DMS 273 (cell line): ENCODE measurements at regions not wholly inside any gene's neighbourhood (a gene's known extent, or its start where the extent isn't known, plus 50 kb on each side); places are given as distances from the start of the nearest gene placed in this dataset.
"Not testable (repeated sequence)": the region's sequence is repeated elsewhere in the genome, so short reads cannot be mapped to it uniquely, and the experiment has no call there.

Experiments used
- DNase-seq: peaks from one replicate; lab custom pipeline; 2025; ENCODE audit not compliant: unreplicated experiment; lab: John Stamatoyannopoulos, UW

DNA sequence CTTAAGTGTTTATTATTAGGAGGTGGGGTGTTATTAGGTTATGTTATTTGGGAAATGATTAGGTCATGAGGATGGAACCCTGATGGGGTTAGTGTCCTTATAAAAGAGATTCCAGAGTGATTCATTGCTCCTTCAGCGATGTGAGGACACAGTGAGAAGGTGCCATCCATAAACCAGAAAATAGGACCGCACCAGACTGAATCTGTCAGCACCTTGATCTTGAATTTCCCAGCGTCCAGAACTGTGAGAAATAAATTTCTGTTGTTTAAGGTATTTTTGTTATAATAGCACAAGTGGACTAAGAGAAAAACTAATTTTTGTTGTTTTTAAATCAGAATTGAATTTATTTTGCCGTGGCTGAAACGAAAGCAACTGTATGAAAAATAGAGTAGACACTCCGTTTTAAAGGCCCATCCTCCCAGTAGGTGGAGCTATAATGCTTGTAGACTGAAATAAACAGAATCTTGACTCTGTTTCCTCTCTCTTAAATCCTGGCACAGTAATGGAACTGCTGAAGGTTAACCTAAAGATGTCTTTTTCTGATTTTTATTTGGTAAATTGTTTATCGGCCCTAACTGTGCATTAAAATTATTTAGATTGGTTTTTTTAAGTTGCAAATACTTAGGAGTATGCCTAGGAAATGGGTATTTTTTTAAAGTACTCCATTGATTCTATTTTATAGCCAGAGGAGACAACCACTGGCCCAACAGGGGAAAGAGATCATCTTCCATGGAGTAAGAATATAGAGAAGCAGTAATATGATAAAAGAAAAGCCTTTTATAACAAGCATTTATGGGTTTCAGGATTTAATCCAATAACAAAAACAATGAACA, 133.2 kb upstream of the ADAMTS3 start:
- DNase-seq = peak; percentile 55

DNA sequence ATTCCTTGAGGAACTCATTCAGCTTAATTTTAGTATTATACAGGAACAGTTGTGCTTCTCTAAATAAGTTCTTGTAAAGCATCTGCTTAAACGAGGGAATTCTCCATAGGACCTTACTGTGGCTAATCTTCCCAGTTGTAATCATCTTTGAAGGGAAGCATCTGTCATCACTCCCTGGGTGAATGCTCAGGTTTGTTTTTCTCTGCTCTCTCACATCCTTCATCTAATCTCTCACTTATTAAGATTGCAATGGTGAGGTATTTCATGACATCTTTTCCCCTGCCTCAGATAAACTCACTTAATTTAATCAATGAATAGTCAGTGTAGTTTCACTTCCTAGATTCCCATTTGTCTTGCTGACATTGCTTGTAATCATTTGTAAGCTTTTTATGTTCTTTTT, 121.8 kb upstream of the ADAMTS3 start:
- DNase-seq = no peak

DNA sequence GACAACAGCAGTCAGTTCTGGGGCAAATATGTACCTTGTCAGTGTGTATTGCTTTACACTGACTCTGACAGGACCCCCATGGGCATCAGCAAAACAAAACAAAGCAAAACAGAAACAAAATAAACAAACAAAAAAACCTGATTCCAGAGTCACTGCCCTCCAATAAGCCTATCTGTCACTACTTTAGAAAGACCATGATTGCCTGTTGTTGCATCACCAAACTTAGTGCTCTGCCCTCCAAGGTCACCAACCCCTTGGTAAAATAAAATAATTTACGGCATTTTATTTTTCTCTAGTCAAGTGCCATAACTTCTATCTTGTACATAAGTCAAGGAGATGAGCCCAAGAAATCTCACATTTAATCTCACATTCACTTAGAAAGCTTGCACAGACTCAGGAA, 120.9 kb upstream of the ADAMTS3 start:
- DNase-seq = no peak

DNA sequence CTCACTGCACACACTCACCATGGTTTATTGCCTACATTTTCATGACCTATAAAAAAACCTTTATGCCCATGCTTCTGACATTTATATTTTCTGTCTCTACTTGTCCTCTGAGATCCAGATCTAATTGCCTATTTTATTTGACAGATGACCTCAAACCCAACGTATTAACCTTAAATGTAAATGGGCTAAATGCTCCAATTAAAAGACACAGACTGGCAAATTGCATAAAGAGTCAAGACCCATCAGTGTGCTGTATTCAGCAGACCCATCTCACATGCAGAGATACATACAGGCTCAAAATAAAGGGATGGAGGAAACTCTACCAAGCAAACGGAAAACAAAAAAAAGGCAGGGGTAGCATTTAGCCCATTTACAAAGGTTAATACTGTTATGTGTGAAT, 117.4 kb upstream of the ADAMTS3 start:
- not testable (repeated sequence) for DNase-seq

DNA sequence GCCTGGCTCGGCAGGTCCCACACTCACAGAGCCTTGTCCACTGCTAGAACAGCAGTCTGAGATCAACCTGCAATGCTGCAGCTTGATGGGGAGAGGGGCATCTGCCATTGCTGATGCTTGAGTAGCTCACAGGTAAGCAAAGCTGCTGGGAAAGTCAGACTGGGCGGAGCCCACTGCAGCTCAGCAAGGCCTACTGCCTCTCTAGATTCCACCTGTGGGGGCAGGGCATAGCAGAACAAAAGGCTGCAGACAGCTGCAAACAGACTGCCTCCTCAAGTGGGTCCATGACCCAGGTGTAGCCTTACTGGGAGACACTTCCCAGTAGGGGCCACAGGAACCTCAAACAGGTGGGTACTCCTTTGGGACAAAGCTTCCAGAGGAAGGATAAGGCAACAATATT, 110.6 kb upstream of the ADAMTS3 start:
- no peak for DNase-seq

DNA sequence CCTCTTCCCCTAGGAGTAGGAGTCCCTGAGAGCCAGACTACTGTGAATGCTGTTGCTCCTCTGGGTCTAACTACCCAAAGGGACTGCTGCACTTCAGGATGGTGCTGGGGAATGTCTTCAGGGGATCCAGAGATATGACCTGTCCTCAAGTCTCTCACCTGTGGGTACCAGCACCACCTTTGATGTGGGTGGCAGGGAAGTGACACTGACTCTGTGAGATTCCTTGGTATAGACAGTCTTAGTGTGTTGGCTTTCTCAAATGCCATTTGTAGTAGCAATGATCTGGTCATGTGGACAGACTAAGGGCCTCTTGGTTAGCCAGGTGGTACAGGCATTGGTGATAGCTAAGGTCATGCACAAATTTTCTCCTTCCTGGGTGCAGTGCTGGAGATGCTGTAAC, 108.9 kb upstream of the ADAMTS3 start:
- no peak for DNase-seq

DNA sequence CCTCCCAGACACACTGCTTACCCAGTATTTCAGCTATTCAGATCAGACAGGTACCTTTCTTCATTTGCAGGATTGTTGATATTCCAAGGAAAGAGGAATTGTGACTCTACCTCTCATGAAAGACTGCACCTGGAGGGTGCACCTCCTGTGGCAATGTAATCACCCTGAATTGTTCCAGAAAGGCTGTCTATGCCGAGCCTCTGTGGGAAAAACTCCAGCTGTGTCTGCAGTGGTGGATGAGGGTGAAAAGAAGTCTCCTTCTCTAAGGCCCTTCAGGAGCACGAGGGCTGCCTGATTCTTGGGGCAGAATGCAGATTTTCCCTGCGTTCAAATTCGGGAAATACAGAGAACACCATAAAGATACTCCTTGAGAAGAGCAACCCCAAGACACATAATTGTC, 108.2 kb upstream of the ADAMTS3 start:
- DNase-seq = no peak

DNA sequence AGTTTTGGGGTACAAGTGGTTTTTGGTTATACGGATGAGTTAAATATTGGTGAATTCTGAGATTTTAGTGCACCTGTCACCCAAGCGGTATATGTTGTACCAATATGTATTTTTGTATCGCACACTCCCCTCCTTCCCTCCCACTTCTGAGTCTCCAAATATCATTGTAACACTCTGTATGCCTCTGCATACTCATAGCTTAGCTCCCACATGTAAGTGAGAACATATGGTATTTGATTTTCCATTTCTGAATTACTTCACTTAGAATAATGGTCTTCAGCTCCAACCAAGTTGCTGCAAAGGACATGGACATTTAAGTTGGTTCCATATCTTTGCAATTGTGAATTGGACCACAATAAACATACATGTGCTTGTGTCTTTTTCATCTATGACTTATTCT, 103.0 kb upstream of the ADAMTS3 start:
- no peak for DNase-seq

DNA sequence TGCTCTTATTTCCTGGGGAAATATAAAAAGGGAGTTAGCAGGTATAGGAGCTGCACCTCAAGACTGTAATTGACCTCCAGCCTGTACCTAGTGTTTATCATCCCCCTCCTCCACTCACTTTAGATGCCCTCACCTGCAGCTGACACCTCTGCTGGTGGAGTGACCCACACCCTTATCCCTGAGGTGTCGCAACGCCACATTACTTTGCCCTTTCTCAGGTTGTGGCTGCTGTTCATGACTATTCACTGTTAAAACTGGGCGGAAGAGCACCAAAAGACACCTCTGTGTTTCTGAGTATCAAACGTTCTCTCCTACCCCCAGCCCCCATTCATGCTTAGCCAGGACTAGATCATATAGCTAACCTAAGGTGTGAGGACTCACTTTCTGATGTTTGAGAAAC, 101.5 kb upstream of the ADAMTS3 start:
- DNase-seq = no peak

DNA sequence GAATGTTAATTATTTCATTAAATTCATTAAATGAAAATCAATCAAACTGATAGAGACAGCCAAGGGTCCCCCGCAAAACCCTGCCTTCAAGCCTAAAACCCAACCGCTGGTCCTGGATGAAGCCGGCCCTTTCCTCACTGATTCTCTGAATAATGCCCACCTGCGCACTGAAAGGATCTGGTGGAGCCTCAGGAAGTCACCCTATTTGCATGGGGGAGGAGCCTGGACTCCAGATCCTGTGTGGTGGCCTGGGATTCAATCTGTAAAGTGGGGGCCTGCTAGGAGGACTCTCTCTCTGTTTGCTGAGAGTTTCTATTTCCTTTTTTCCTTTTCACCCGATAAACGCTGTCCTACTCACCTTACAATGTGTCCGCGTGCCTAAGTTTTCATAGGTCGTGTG, 97.9 kb upstream of the ADAMTS3 start:
- no peak for DNase-seq

DNA sequence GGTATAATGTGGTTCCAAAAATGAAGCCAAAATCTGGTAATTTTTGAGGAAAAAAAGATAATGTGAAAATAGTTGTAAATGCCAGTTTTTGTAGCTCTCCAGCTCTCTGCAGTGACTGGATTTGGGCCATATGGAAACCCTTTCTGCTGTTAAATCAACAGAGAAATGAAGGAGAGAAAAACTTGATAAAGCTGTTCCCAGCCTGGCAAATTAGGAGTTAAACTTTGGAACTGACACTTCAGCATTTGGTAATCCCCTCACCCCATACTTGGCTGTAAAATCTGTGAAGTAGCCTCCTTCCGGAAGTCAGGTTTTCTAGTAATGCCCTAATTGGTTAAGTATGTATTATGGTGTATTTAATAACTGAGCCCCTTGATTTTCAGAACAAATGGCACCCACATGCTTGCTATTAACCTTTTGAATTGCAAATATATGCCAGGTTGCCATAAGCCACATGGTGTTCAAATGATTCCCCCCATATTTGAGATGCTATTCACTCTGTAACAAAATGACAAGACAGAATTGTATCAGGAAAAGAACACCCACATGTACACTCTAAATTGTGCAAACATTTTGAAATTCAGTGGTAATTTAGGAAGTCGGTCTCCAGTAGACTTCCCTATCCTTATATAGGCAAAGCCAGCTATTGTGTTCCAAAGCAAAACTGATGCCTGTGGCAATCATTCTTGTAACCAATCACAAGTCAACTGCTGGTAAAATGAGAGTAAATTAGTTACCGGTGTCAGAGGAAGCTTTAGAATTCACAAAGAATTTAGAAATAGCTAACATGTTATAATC, 96.3 kb upstream of the ADAMTS3 start:
- DNase-seq = no peak

DNA sequence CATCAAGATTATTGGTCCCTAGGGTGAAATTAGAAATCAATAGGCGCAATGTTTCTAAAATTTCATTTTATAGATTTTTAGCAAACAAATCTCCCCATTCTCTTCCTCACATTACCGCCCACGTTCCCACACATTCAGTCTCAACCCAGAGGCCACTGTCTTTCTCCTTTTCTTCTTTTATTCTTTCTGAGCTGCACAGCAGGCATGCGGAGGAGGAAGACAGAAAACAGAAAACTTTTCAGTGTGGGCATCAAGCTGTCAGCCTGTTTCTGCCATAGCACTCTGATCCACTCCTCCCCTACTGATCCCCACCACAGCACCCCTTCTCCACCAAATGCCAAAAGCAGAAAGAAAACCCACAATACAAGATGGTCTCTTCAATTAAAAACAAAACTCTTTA, 94.8 kb upstream of the ADAMTS3 start:
- DNase-seq = no peak

DNA sequence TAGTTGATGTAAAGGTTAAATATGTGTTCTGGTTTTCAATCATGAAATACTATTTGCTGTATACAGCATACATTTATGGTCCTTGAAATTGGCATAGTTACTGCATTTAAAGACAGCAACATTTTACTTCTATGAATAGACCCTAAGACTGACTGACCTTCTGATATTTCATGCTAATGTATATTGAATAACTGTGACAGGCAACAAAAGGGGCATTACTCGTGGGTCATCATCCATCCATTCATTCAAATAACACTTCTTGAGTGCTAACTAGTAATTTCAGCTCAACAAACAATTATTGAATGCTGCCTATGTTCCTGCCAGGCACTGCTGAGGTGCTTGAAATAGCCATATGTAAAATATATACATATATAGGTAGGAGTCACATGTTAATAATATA, 92.8 kb upstream of the ADAMTS3 start:
- DNase-seq = no peak

DNA sequence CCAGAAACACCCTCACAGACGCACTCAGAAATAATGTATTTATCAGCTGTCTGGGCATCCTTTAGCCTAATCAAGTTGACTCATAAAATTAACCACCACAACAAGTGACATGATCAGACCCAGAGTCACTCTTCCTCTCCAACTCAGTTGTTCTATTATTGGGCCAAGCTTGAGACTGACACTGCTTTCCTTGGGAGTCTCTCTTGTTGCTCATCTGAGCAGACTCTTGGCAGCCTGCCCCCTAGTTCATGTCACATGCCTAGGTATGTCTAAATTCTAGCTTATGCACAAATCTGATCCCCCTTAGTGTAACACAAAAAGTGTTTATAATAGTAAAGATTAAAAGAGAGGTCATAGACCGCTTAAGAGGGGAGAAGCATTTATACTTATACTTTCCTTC, 72.6 kb upstream of the ADAMTS3 start:
- no peak for DNase-seq

DNA sequence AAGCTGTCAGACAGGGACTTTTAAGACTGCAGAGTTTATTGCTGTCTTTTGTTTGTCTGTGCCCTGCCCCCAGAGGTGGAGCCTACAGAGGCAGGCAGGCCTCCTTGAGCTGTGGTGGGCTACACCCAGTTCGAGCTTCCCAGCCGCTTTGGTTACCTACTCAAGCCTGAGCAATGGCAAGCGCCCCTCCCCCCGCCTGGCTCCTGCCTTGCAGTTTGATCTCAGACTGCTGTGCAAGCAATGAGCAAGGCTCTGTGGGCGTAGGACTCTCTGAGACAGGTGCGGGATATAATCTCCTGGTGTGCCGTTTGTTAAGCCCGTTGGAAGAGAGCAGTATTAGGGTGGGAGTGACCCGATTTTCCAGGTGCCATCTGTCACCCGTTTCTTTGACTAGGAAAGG, 67.8 kb upstream of the ADAMTS3 start:
- not testable (repeated sequence) for DNase-seq

DNA sequence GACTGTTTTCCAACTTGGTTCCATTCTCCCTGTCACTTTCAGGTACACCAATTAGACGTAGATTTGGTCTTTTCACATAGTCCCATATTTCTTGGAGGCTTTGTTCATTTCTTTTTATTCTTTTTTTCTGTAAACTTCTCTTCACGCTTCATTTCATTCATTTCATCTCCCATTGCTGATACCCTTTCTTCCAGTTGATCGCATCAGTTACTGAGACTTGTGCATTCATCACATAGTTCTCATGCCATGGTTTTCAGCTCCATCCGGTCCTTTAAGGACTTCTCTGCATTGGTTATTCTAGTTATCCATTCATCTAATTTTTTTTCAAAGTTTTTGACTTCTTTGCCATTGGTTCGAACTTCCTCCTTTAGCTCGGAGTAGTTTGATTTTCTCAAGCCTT, 66.9 kb upstream of the ADAMTS3 start:
- DNase-seq = not testable (repeated sequence)

DNA sequence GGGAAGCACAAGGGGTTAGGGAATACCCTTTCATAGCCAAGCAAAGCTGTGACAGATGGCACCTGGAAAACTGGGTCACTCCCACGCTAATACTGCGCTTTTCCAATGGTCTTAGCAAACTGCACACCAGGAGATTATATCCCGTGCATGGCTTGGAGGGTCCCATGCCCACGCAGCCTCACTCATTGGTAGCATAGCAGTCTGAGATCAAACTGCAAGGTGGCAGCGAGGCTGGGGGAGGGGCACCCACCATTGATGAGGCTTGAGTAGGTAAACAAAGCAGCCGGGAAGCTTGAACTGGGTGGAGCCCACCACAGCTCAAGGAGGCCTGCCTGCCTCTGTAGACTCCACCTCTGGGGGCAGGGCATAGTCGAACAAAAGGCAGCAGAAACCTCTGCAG, 63.2 kb upstream of the ADAMTS3 start:
- DNase-seq = not testable (repeated sequence)

DNA sequence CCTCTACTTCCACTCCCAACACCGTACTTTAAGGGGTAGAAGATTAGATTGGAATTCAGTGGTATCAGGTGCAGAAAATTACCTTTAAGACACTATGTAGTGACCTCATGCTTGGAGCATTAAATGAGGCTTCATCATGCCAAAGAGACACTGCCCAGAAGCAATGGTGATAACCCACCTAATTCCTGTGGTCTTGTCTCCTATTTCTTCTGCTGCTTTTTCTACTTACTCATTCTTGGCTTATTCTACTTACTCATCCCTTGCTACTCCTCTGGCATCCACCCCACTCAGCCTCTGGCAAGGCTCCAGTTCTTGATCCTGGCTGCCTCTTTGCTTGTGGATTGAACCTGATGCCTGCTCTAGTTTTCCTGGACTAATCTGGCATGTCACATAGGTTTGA, 62.3 kb upstream of the ADAMTS3 start:
- DNase-seq = no peak

DNA sequence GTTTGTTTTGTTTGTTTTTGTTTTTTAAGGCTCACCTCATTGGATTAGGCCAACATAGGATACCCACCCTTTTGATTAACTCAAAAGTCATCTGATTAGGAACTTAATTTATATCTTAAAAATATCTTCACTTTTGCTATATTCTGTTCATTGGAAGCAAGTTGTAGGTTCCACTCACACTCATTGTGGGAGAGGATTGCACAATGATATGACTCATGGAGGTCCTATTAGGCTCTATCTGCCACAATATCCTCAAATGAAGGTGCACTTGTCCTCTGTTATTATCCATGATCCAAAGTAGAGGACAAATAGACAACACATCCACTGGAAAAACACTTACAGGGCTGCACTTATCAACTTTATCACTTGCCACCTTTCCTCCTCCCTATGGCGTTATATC, 60.5 kb upstream of the ADAMTS3 start:
- no peak for DNase-seq

DNA sequence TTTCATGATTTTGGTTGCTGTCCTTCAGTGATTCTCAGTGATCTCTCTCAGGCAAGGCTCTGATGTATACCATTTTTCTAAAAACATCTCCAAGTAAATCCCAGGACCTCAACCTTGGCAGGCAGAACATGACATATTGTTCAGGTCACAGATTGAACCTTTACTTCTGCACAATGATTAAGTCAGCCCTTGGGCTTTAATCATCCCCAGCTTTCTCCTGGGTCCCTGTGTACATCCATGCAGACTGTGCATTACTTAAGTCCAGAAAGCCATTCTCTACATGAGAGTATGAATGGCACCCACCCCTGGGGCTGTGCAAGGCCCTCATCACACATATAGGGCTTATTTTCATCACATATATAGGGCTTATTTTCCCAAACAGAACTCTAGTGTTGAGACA, 58.7 kb upstream of the ADAMTS3 start:
- DNase-seq = no peak
